Epithelial cell of proximal tubule (primary cell): ENCODE measurements at regions not wholly inside any gene's neighbourhood (a gene's known extent, or its start where the extent isn't known, plus 50 kb on each side); places are given as distances from the start of the nearest gene placed in this dataset.
"Not testable (repeated sequence)": the region's sequence is repeated elsewhere in the genome, so short reads cannot be mapped to it uniquely, and the experiment has no call there.

Source experiments
- DNase-seq: peaks from one replicate; pipeline ENCODE4 v3.0.0-alpha.2; 2011; ENCODE audit warnings: low read depth
- H3K4me3 ChIP-seq: 2 replicates; pipeline ENCODE4 v1.5.1; 2011; ENCODE audit warnings: low read depth, mild to moderate bottlenecking, low read length
- TF ChIP-seq, protein P1 (sequence below): conservative IDR thresholded peaks from 2 replicates; pipeline ENCODE4 v1.5.1; 2012; ENCODE audit warnings: low read depth, mild to moderate bottlenecking, low read length

DNA sequence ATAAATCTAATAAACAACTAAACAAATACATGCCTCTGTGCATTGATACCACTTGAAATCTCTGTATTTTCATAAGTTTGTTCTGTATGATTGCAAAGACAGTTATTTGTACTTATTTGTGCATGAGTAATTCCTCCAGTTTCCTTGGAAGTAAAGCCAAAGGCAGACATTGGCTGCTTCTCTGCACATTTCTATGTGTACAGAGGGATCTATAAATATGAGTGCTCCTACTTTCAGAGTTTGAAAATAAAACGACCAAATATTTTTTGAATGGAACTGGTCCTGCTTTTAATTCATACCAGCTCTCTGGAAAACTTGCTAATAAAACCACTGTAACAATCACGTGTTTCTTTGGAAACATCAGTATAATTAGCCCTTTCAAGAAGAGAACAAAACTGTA, 306.5 kb downstream of the MAN2A1 start:
- DNase-seq, result no peak

DNA sequence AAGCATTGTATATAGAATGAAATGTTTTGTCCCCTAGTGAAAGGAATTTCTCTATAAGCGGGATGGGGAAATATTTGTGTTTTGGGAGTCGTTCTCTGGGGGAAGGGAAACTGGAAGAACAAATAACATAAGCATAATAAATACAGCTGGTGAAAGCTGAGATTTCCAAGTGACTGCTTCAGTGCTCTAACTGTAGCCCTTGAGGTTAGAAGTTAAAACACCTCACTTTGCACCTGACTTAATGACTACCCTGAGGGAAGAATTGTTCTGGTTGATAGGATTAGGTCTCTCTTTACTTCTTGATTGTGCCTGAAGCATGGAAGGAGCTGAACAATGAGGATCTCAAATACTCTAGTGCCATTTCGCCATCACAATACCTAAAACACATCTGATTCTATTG, 307.4 kb downstream of the MAN2A1 start:
- TF ChIP-seq, protein P1, sequence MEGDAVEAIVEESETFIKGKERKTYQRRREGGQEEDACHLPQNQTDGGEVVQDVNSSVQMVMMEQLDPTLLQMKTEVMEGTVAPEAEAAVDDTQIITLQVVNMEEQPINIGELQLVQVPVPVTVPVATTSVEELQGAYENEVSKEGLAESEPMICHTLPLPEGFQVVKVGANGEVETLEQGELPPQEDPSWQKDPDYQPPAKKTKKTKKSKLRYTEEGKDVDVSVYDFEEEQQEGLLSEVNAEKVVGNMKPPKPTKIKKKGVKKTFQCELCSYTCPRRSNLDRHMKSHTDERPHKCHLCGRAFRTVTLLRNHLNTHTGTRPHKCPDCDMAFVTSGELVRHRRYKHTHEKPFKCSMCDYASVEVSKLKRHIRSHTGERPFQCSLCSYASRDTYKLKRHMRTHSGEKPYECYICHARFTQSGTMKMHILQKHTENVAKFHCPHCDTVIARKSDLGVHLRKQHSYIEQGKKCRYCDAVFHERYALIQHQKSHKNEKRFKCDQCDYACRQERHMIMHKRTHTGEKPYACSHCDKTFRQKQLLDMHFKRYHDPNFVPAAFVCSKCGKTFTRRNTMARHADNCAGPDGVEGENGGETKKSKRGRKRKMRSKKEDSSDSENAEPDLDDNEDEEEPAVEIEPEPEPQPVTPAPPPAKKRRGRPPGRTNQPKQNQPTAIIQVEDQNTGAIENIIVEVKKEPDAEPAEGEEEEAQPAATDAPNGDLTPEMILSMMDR, result no peak
- DNase-seq, result peak; percentile 76
- no peak overlapping the region for H3K4me3 ChIP-seq

More for the DNA sequence above, 306.5 kb downstream of the MAN2A1 start:
- TF ChIP-seq, protein P1, result no peak
- no peak overlapping the region for H3K4me3 ChIP-seq

DNA sequence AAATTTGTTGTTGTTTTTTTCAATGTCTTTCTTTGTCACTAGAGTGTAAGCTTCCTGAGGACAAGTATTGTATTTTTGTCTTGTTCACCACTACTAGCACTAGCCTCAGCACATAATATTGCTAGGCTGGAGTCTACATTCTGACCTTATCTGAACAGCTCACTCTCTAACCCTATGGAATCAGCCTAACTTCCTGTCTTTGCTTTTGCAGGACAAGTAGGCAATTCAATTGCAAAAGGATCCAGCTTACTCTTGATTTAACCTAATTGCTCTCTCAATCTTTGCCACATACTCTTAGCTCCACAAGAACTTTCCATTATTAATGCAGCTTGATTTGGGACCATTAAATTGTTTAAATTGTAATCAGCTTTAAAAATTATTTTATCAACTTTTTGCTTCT, 308.5 kb downstream of the MAN2A1 start:
- H3K4me3 ChIP-seq, result no peak overlapping the region
- TF ChIP-seq, protein P1, result no peak
- DNase-seq, result no peak

DNA sequence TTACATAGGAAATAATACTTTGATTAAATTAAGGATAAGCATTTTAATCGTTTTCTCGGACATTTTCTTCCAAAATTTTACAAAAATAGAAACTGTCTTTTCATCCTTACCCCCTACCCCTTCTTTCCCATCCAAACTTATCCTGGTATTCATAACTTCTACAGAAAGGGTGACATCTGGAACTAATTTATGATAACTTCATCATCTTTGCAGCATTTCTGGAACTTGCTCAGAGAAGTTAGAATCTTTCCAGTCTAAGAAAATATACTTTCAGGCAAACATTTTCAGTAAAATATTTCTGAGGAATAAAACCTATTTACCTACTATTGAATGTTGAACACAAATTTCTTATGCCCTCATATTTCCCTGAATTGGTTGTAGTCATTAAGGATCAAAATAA, 309.0 kb downstream of the MAN2A1 start:
- H3K4me3 ChIP-seq, result no peak overlapping the region
- no peak for DNase-seq
- TF ChIP-seq, protein P1, result no peak

DNA sequence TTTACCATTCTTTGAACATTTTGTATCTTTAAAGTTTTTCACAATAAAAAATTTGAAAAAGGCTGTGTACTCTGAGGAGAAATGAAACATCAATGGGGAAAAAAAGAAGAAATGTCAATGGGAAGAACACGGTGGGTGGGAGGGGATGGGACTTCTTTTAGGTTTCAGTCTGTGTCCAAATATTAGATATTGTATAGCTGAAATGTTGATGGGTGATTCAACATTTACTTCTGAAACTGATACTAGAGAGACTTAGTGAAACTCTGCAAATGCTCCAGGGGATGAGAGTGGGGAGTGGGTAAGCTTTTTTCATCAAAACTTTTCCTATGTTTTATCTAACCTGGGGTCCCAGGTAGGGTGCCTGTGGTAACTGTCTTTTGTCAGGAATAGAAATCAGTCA, 311.9 kb downstream of the MAN2A1 start:
- no peak overlapping the region for H3K4me3 ChIP-seq
- TF ChIP-seq, protein P1, result no peak
- DNase-seq, result no peak

DNA sequence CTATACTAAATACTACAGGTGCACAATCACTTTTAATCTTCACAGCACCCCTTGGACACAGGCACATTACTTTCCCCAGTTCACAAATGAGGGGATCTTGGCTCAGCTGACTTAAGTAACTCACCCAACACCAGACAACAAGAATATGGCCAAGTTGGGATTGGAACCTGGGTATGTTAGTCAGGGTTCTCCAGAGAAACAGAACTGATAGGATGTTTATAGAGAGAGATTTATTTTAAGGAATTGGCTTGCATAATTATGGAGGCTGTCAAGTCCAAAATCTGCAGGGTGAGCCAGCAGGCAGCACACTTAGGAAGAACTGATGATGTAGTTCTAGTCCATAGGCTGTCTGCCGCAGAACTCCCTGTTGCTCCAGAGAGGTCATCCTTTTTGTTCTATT, 312.9 kb downstream of the MAN2A1 start:
- TF ChIP-seq, protein P1, result no peak
- DNase-seq, result no peak
- no peak overlapping the region for H3K4me3 ChIP-seq

DNA sequence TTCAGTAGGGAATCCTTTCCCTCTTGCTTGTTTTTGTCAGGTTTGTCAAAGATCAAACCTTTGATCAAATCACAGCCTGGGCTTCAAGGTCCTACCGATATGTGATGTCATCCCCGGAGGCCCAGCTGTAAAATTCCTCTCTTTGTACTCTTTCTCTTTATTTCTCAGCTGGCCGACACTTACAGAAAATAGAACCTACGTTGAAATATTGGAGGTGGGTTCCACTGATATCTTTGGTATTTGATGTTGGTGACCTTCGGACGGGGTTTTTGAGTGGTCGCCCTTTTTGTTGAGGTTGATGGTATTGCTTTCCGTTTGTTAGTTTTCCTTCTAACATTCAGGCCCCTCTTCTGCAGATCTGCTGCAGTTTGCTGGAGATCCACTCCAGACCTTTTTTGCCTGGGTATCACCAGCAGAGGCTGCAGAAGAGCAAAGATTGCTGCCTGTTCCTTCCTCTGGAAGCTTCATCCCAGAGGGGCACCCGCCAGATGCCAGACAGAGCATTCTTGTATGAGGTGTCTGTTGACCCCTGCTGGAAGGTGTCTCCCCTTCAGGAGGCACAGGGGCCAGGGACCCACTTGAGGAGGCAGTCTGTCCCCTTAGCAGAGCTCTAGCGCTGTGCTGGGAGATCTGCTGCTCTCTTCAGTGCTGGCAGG, 316.3 kb downstream of the MAN2A1 start:
- not testable (repeated sequence) for DNase-seq, H3K4me3 ChIP-seq
